ENCODE measurements at regions not wholly inside any gene's neighbourhood (a gene's known extent, or its start where the extent isn't known, plus 50 kb on each side); places are given as distances from the start of the nearest gene placed in this dataset.
A peak's percentile ranks its signal among the peaks of the same experiment; 100 is the strongest.

DNA sequence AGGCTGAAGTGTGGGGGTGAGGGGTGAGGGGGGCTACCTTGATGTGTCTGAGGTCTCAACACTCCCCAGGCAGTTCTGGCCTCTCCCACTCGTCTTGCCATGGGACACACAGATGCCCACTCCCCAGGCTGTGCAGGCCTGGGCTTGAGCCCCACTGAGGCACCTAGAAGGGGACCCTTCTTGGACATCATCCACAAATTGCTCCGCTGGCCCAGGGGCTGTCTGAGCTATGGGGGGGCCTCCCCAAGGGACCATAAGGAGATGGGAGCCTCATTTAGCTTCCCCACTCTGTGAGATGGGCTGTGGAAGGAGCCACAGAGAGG, 155.5 kb upstream of the MLN start:
- no peak overlapping the region for H3K4me3 ChIP-seq (ENCODE audit: low read depth, low read length)
- DNase-seq (ENCODE audit: low read depth), result no peak
- TF ChIP-seq CTCF (IDR thresholded peaks at IDR 0.05; ENCODE audit: low read depth, low read length) (no peak), MAX (IDR thresholded peaks at IDR 0.05; ENCODE audit: low read depth, low read length) (no peak), MYC (IDR thresholded peaks at IDR 0.05; ENCODE audit: low read depth, low read length) (no peak), POLR2A (IDR thresholded peaks at IDR 0.05; ENCODE audit: extremely low read depth, insufficient read length) (no peak)

GRCh38 chr6:33958526-33959328, 154.9 kb upstream of the MLN start:
- no peak overlapping the region for H3K4me3 ChIP-seq (ENCODE audit: low read depth, low read length)
- TF ChIP-seq POLR2A (IDR thresholded peaks at IDR 0.05; ENCODE audit: extremely low read depth, insufficient read length) (no peak), MYC (IDR thresholded peaks at IDR 0.05; ENCODE audit: low read depth, low read length) (no peak), CTCF (IDR thresholded peaks at IDR 0.05; ENCODE audit: low read depth, low read length) (peak; percentile 50)
- DNase-seq (ENCODE audit: low read depth), result peak; percentile 38

- no peak for TF ChIP-seq POLR2A (IDR thresholded peaks at IDR 0.05; ENCODE audit: extremely low read depth, insufficient read length)
- no peak for TF ChIP-seq MAX (IDR thresholded peaks at IDR 0.05; ENCODE audit: low read depth, low read length)
- no peak for TF ChIP-seq CTCF (IDR thresholded peaks at IDR 0.05; ENCODE audit: low read depth, low read length)
- TF ChIP-seq MYC (IDR thresholded peaks at IDR 0.05; ENCODE audit: low read depth, low read length), result no peak
- H3K4me3 ChIP-seq (ENCODE audit: low read depth, low read length), result no peak overlapping the region
- no peak for DNase-seq (ENCODE audit: low read depth)
These were observed 154.2 kb upstream of the MLN start for GRCh38 chr6:33957892-33958525.

- no peak overlapping the region for H3K4me3 ChIP-seq (ENCODE audit: low read depth, low read length)
- no peak for DNase-seq (ENCODE audit: low read depth)
- no peak for TF ChIP-seq MYC (IDR thresholded peaks at IDR 0.05; ENCODE audit: low read depth, low read length)
- no peak for TF ChIP-seq CTCF (IDR thresholded peaks at IDR 0.05; ENCODE audit: low read depth, low read length)
- TF ChIP-seq MAX (IDR thresholded peaks at IDR 0.05; ENCODE audit: low read depth, low read length), result no peak
- TF ChIP-seq POLR2A (IDR thresholded peaks at IDR 0.05; ENCODE audit: extremely low read depth, insufficient read length), result no peak
These were observed 153.5 kb upstream of the MLN start for GRCh38 chr6:33957131-33957891.

GRCh38 chr6:33956206-33956605, 152.4 kb upstream of the MLN start:
- no peak overlapping the region for H3K4me3 ChIP-seq (ENCODE audit: low read depth, low read length)
- TF ChIP-seq CTCF (IDR thresholded peaks at IDR 0.05; ENCODE audit: low read depth, low read length) (no peak), POLR2A (IDR thresholded peaks at IDR 0.05; ENCODE audit: extremely low read depth, insufficient read length) (no peak), MYC (IDR thresholded peaks at IDR 0.05; ENCODE audit: low read depth, low read length) (no peak), MAX (IDR thresholded peaks at IDR 0.05; ENCODE audit: low read depth, low read length) (no peak)
- DNase-seq (ENCODE audit: low read depth), result no peak

Data from NB4 (cell line).